C4-2B (cell line): ENCODE measurements at regions not wholly inside any gene's neighbourhood (a gene's known extent, or its start where the extent isn't known, plus 50 kb on each side); places are given as distances from the start of the nearest gene placed in this dataset.

ENCODE experiments used
- H3K27ac ChIP-seq: fragments of 450-650 bp; 2 replicates; pipeline ENCODE4 v1.5.1; 2017
- CTCF ChIP-seq: fragments of 450-650 bp; conservative IDR thresholded peaks from 2 replicates; pipeline ENCODE4 v1.5.1; 2017; ENCODE audit warnings: mild to moderate bottlenecking
- ZFX ChIP-seq: fragments of 450-650 bp; IDR thresholded peaks from 2 replicates; pipeline ENCODE4 v1.6.1; 2017

GRCh38 chr2:203596183-203596582 is 61.1 kb upstream of the RAPH1 start:
- H3K27ac ChIP-seq: no peak overlapping the region
- TF ChIP-seq ZFX (no peak), CTCF (no peak)

- TF ChIP-seq ZFX (no peak), CTCF (no peak)
- H3K27ac ChIP-seq: no peak overlapping the region
Measured at GRCh38 chr2:203599509-203599908, 64.4 kb upstream of the RAPH1 start.

GRCh38 chr2:203600286-203600685 is 65.2 kb upstream of the RAPH1 start:
- TF ChIP-seq ZFX: no peak
- H3K27ac ChIP-seq: no peak overlapping the region

- TF ChIP-seq ZFX: no peak
- H3K27ac ChIP-seq: no peak overlapping the region
Measured at GRCh38 chr2:203603456-203604389, 68.6 kb upstream of the RAPH1 start.

GRCh38 chr2:203605302-203605701 is 70.2 kb upstream of the RAPH1 start:
- H3K27ac ChIP-seq: no peak overlapping the region
- no peak for TF ChIP-seq CTCF
- TF ChIP-seq ZFX: no peak

- TF ChIP-seq CTCF (no peak), ZFX (no peak)
- no peak overlapping the region for H3K27ac ChIP-seq
Measured at GRCh38 chr2:203606051-203606450, 71.0 kb upstream of the RAPH1 start.

- H3K27ac ChIP-seq: no peak overlapping the region
- TF ChIP-seq ZFX (no peak), CTCF (no peak)
Measured at GRCh38 chr2:203610558-203610957, 75.5 kb upstream of the RAPH1 start.

- H3K27ac ChIP-seq: no peak overlapping the region
- TF ChIP-seq CTCF: no peak
- TF ChIP-seq ZFX: no peak
Measured at GRCh38 chr2:203612246-203612645, 77.1 kb upstream of the RAPH1 start.
